IPS-NIHi7 (cell line): ENCODE measurements at regions not wholly inside any gene's neighbourhood (a gene's known extent, or its start where the extent isn't known, plus 50 kb on each side); places are given as distances from the start of the nearest gene placed in this dataset.
A peak's percentile ranks its signal among the peaks of the same experiment; 100 is the strongest.

Source experiments
- DNase-seq: peaks from one replicate; pipeline ENCODE4 v3.0.0; 2012; ENCODE audit warnings: mixed read lengths; ENCODE audit errors: extremely low spot score

DNA sequence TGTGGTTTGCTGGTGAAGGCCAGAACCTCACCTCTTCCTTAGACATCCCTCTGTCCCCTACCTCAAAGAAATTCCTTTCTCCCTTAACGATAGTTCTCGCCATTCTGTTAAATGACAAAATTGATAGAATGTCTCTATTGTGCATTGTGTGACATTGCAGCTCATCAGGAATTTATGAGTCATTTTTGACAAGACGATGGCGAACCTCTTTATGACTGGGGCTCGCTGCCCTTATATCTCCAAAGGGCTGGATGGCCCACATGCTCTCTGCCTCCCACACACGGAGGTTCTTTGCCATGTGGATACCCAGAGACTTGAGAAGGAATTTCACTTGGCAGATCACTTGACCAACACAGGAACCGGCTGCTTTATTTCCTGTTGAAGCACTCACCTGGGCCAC, 66.8 kb upstream of the RPS6KA2 start:
- no peak for DNase-seq

DNA sequence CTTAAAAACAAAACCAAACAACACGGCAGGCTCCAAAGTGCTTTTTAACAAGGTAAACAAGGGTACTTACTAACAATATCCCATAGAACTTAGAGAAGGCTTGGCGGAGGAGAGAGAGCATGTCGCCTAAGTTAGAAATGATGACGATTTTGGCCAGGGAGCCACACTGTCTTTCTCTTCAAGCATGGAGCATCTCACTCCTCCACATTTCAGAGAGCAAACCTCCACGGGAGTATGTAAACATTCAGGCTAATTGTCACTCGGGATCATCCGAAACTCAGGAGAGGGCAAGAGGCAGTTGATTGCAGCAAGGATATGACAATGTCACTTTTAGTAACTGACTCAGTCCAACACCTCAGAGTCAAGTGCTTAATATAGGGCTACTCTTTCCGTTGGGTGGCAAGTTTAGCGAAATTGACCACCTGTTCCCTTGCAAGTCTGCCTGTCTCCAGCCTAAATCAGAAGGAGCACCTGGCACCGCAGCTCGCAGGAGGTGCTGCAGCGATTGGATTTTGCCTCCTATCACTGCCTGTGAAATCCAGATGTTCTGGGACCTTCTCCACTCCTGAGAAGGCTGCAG, 65.8 kb upstream of the RPS6KA2 start:
- no peak for DNase-seq

DNA sequence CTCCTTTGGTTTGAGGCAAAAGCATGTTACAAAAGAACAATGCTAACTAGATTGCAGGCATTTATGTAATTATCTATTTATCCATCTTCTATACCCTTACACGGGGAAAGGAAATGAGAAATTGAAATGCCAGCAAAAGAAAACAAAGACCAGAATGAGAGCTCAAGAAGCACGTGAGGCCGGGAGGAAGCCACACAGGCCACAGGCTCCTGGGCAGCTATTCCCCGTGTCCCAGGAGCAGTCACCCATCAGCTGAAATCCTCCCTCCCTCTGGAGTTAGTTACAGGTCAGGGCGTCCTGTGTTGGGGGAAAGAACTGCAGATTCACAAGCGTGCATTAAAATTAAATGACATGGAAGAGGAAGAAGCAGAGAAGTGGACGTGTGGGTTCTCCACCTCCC, 64.7 kb upstream of the RPS6KA2 start:
- no peak for DNase-seq

DNA sequence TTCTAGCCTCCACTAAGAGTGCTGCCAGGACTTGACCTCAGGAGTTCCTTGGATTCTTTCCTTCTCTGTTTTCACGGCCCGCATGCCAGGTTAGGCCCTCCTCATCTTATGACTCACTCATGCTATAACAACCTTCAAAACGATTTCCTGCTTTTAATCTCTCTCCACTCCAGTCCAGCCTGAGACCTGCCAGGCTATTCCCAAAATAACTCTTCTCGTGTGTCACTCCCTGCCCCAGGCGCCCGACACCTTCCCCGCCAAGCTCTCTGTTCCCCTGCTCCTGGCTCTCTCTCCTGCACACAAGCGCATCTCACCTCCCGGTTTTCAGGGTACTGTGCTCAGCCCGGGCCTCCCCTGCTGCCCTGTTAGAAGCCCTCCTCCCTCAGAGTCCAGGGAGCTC, 64.1 kb upstream of the RPS6KA2 start:
- DNase-seq, result no peak

DNA sequence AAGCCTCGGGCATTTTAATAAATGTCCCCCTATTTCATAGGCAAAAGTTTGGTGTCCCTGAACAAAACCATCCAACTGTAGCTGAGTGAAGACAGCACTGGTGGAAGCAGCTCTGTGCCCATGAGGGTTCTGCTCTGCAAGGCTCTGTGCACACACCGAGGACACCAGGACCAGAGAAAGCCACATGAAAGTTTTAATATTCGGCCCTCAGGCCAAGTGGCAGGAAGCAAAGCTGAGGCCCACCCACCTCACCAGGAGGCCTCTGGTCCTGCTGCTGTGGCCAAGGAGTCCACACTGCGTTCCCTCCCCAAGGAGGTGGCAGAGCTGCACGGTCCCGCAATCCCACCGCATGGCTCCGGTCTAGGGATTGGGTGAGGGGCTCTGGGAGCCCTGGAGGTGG, 62.6 kb upstream of the RPS6KA2 start:
- no peak for DNase-seq

DNA sequence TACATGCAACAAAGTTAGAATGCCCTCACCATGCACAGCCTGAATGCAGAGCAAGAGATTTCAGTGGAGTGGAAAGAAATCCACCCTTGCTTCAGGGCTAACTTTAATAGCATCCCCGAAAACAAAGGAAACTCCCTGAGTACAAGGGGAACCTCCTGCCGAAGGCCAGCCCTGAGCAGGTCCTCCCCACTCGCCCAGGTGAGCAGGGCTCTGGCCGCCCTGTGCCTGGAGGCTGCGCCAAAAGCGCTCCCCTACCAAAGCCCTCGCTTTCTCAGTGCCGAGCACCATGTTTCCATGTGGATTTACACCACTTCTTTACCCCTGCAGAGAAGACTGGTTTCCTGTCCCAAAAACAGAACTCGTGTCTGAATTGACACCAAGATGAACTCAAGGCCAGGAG, 61.9 kb upstream of the RPS6KA2 start:
- DNase-seq, result no peak

DNA sequence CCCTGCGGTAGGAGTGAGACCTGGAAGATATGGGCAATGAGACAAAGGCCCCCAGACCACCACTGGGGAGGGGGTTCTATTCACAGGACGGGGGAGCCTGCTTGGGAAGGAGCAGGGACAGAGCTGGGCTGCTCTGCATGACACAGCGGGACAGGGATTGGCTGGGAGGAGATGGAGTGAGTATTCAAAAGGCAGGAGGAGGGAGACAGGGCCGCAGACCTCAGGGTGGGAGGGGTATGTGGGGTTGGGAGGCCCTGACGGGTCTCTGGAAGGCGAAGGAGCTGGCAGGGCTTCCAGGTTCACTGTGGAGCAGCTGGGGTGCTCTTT, 60.8 kb upstream of the RPS6KA2 start:
- peak; percentile 75 for DNase-seq

DNA sequence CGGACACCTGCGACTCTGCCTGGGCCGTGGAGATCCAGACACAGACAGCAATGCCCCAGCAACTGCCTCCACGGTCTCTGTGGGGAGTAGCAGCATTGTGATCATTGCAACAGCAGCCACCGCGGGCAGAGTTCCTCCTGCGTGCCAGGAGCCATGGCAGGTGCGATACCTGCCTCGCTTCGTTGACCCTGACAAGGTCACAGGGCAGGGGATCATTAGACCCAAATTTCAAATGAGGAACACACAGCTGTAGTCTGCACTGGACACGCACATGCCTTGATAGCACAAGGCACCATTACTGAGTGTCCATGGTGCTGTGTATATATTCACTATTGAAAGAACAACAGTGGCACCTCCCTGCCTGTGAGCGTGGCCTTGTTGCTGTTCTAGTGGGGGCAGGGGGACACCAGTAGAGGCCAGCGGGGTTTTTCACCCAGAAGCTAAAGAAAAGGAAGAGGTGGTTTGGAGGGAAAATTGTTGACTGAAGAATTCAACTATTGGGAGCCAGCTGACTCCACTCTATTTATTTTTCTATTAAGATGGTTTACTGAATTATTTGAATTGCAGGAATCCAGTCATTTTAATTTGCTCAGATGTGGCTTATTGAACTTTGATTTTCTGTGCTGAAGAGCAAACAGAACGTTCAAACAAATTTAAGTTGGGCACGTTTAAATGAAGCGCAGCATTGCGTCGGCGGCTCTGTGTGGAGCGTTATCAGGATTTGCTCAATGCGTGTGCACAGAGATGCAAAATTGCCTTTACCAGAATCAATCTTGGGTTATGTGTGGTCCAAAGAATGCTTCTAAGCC, 60.2 kb upstream of the RPS6KA2 start:
- no peak for DNase-seq

DNA sequence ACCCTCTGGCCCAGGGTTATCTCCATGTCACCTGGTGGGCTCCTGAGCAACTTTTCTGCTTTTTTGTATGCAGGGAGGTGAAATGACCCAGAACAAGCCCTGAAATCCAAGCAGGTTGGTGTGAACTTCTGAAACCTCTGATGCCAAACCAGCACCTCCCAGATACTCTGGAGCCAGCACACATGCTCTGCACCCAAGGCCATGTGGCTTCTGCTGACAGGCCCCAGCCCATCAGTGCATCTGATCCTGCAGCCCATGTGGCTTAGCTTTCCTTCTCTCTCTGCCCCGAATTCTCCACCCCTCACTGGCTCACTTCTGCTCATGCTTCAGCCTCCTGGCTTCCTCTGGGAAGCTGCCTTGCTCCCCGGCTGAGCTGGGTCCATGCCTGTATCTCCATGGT, 59.3 kb upstream of the RPS6KA2 start:
- no peak for DNase-seq

DNA sequence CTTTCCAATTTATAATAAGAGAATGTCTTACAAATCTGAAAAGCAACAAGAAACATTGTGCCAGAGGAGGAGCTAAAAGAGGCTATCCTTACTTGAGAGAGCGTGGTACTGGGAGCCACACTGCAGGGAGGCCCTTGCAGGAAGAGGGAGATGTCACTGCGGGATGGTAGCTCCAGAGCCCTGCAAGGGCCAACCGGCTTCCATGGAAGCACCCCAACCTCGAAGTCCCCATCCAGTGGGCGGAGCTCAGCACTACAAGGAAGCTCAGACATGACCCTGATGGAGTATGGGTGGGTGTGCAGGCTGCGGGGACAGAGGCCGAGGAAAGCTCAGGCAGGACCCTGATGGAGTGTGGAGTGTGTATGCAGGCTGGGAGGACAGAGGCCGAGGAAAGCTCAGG, 57.8 kb upstream of the RPS6KA2 start:
- DNase-seq, result no peak

DNA sequence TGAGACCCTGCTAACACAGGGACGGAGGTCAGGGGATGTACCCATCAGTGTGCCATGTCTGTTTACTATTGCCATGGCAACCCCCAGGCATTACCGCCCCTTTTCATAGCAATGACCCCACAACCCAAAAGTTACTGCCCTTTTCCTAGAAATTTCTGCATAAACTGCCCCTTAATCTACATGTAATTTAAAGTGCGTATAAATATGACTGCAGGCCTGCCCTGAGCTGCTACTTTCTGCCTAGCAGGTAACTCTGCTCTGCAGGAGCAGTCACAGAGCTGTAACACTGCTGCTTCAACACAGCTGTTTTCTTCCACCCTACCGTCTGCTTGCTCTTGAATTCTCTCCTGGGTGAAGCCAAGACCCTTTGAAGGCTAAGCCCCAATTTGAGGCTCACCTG, 57.1 kb upstream of the RPS6KA2 start:
- DNase-seq, result no peak

DNA sequence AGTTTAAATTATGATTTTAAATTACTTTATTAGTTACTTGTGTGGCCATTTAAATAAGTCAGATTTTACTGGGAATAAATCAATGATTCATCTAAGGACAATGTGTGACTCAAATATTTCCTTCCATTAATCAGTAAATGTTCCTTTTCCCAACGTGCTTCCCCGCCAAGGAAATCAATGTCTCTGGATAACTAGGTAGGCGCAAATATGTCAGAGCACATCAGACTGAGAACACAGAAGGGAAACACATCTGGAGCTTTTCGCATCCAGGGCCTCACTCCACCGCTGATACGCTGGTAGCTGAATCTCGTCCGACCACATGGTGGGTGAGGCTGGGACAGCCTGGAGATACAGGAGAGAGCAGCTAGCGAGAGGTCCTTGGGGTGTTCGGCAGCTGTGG, 56.4 kb upstream of the RPS6KA2 start:
- no peak for DNase-seq

DNA sequence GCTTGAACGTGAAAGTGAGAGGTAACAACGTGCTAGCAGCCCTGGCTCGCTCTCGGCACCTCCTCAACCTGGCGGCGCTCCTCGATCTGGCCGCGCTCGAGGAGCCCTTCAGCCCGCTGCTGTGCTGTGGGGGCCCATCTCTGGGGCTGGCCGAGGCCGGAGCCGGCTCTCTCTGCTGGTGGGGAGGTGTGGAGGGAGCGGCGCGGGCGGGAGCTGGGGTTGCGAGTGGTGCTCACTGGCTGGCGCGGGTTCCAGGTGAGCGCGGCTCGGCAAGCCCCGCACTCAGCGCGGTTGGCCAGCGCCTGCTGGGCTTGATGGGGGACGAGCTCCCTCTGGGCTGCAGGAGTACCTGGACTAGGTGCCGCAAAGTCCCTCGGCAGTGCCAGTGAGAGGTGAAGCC, 52.5 kb upstream of the RPS6KA2 start:
- no peak for DNase-seq

DNA sequence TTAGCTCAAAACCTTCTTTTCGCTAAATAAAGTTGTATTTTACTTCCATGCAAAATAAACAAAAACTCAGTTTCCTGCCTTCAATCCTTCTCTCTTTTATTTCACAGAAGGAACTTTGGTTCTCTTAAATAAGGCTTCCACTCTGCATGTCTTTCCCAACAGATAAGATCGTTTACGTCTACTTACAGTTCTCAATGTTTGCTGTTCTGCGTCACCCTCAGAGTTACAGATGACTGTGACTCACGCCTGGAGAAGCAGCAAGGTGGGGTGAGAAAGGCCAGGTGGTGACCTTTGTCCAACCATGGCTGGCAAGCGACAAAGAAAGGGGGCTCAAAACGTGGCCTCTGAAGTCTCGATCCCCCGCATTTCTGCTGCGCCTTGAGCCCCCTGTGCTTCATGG, 51.4 kb upstream of the RPS6KA2 start:
- DNase-seq, result no peak

DNA sequence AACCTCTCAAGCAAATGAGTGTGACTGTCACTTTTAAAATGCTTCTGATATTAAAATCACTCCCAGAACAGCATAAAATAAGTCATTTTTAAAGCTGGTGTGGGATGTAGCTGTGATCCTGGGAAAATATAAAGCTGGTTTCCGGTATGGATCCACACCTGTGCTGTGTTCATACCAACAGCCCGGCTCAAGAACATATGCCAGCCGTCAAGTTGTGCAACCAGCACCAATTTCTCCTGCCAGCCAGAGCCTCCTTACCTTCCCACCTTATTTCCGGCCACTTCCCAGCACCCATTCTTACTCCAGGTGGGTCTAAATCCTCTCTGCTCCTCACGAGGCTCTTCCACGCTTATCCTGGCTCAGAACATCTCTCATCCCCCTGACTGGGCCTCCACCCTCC, 50.9 kb upstream of the RPS6KA2 start:
- no peak for DNase-seq
